ENCODE measurements at regions not wholly inside any gene's neighbourhood (a gene's known extent, or its start where the extent isn't known, plus 50 kb on each side); places are given as distances from the start of the nearest gene placed in this dataset.

- TF ChIP-seq, protein P1, sequence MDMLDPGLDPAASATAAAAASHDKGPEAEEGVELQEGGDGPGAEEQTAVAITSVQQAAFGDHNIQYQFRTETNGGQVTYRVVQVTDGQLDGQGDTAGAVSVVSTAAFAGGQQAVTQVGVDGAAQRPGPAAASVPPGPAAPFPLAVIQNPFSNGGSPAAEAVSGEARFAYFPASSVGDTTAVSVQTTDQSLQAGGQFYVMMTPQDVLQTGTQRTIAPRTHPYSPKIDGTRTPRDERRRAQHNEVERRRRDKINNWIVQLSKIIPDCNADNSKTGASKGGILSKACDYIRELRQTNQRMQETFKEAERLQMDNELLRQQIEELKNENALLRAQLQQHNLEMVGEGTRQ (IDR thresholded peaks at IDR 0.05; ENCODE audit: low read length): no peak
Measured at GRCh38 chr19:29395734-29396414, 129.9 kb upstream of the VSTM2B start (continued).
